Fibroblast of mammary gland (primary cell): ENCODE measurements at regions not wholly inside any gene's neighbourhood (a gene's known extent, or its start where the extent isn't known, plus 50 kb on each side); places are given as distances from the start of the nearest gene placed in this dataset.

Source experiments
- DNase-seq: peaks from one replicate; pipeline ENCODE4 v3.0.0-alpha.2; 2010; ENCODE audit warnings: low read depth
- H3K4me3 ChIP-seq: 2 replicates; pipeline ENCODE4 v1.5.1; 2011; ENCODE audit warnings: low read depth, mild to moderate bottlenecking, low read length, moderate library complexity; ENCODE audit not compliant: control insufficient read depth
- CTCF ChIP-seq: conservative IDR thresholded peaks from 2 replicates; pipeline ENCODE4 v1.5.1; 2011; ENCODE audit warnings: low read depth, low read length, inconsistent platforms; ENCODE audit not compliant: control insufficient read depth, insufficient read depth

- TF ChIP-seq CTCF, result no peak
- DNase-seq, result no peak
- H3K4me3 ChIP-seq, result no peak overlapping the region
These were observed 511.1 kb upstream of the MAP3K7 start for GRCh38 chr6:91098006-91098405.

GRCh38 chr6:91097364-91097763 lies 510.5 kb upstream of the MAP3K7 start:
- DNase-seq, result no peak
- no peak overlapping the region for H3K4me3 ChIP-seq
- TF ChIP-seq CTCF, result no peak

GRCh38 chr6:91094806-91095475 lies 508.1 kb upstream of the MAP3K7 start:
- no peak for DNase-seq
- H3K4me3 ChIP-seq, result no peak overlapping the region
- TF ChIP-seq CTCF, result no peak

- no peak for TF ChIP-seq CTCF
- no peak for DNase-seq
- H3K4me3 ChIP-seq, result no peak overlapping the region
These were observed 507.5 kb upstream of the MAP3K7 start for GRCh38 chr6:91094341-91094740.

- TF ChIP-seq CTCF, result no peak
These were observed 502.1 kb upstream of the MAP3K7 start for GRCh38 chr6:91088976-91089375.

GRCh38 chr6:91088515-91088914 lies 501.6 kb upstream of the MAP3K7 start:
- TF ChIP-seq CTCF, result no peak
- H3K4me3 ChIP-seq, result no peak overlapping the region
- DNase-seq, result no peak

More at GRCh38 chr6:91088976-91089375, 502.1 kb upstream of the MAP3K7 start:
- no peak for DNase-seq
- H3K4me3 ChIP-seq, result no peak overlapping the region

GRCh38 chr6:91087908-91088307 lies 501.0 kb upstream of the MAP3K7 start:
- TF ChIP-seq CTCF, result no peak
- DNase-seq, result no peak

More at GRCh38 chr6:91087908-91088307, 501.0 kb upstream of the MAP3K7 start:
- no peak overlapping the region for H3K4me3 ChIP-seq
